ENCODE measurements at regions not wholly inside any gene's neighbourhood (a gene's known extent, or its start where the extent isn't known, plus 50 kb on each side); places are given as distances from the start of the nearest gene placed in this dataset.
A peak's percentile ranks its signal among the peaks of the same experiment; 100 is the strongest.
"Not testable (repeated sequence)": the region's sequence is repeated elsewhere in the genome, so short reads cannot be mapped to it uniquely, and the experiment has no call there.

- no peak for ATAC-seq
- Mint-ChIP-seq H3K9me3 (no peaks in the 10 kb centered on the region), H3K27ac (no peak overlapping the region), H3K27me3 (no peaks in the 10 kb centered on the region), H3K4me1 (no peaks in the 10 kb centered on the region), H3K36me3 (ENCODE audit: low read depth) (no peaks in the 10 kb centered on the region), H3K4me3 (no peak overlapping the region)
- no peak for DNase-seq
These were observed 415.8 kb upstream of the ZEB2 start for GRCh38 chr2:144935736-144936135.

- no peaks in the 10 kb centered on the region for H3K36me3 Mint-ChIP-seq (ENCODE audit: low read depth)
- H3K4me1 Mint-ChIP-seq = no peaks in the 10 kb centered on the region
- no peak overlapping the region for H3K4me3 Mint-ChIP-seq
- ATAC-seq (no peak), DNase-seq (no peak)
- H3K27ac Mint-ChIP-seq = no peak overlapping the region
- no peaks in the 10 kb centered on the region for H3K9me3 Mint-ChIP-seq
- no peaks in the 10 kb centered on the region for H3K27me3 Mint-ChIP-seq
These were observed 415.3 kb upstream of the ZEB2 start for GRCh38 chr2:144935191-144935590.

- ATAC-seq (no peak), DNase-seq (no peak)
- H3K27ac Mint-ChIP-seq = no peak overlapping the region
- H3K4me3 Mint-ChIP-seq = no peak overlapping the region
- no peaks in the 10 kb centered on the region for H3K36me3 Mint-ChIP-seq (ENCODE audit: low read depth)
- H3K27me3 Mint-ChIP-seq = no peaks in the 10 kb centered on the region
- H3K9me3 Mint-ChIP-seq = peaks cover 11% of the 10 kb centered on the region
- no peaks in the 10 kb centered on the region for H3K4me1 Mint-ChIP-seq
These were observed 412.0 kb upstream of the ZEB2 start for GRCh38 chr2:144931960-144932359.

GRCh38 chr2:144931480-144931879, 411.6 kb upstream of the ZEB2 start:
- peaks cover 11% of the 10 kb centered on the region for H3K9me3 Mint-ChIP-seq
- H3K4me1 Mint-ChIP-seq = no peaks in the 10 kb centered on the region
- H3K36me3 Mint-ChIP-seq (ENCODE audit: low read depth) = no peaks in the 10 kb centered on the region
- ATAC-seq (no peak), DNase-seq (no peak)
- no peaks in the 10 kb centered on the region for H3K27me3 Mint-ChIP-seq
- H3K4me3 Mint-ChIP-seq = no peak overlapping the region
- H3K27ac Mint-ChIP-seq = no peak overlapping the region

- Mint-ChIP-seq H3K9me3 (peaks cover 11% of the 10 kb centered on the region), H3K4me3 (no peak overlapping the region), H3K36me3 (ENCODE audit: low read depth) (no peaks in the 10 kb centered on the region), H3K4me1 (peaks cover 6% of the 10 kb centered on the region), H3K27me3 (no peaks in the 10 kb centered on the region), H3K27ac (no peak overlapping the region)
- no peak for ATAC-seq
- DNase-seq = no peak
These were observed 407.5 kb upstream of the ZEB2 start for GRCh38 chr2:144927429-144927828.

GRCh38 chr2:144925886-144926285, 406.0 kb upstream of the ZEB2 start:
- H3K27me3 Mint-ChIP-seq = no peaks in the 10 kb centered on the region
- H3K9me3 Mint-ChIP-seq = peaks cover 11% of the 10 kb centered on the region
- no peak for DNase-seq
- no peaks in the 10 kb centered on the region for H3K36me3 Mint-ChIP-seq (ENCODE audit: low read depth)
- no peak overlapping the region for H3K4me3 Mint-ChIP-seq
- no peak overlapping the region for H3K27ac Mint-ChIP-seq
- no peak for ATAC-seq
- H3K4me1 Mint-ChIP-seq = peaks cover 7% of the 10 kb centered on the region

- DNase-seq (no peak), ATAC-seq (no peak)
- Mint-ChIP-seq H3K36me3 (ENCODE audit: low read depth) (no peaks in the 10 kb centered on the region), H3K27ac (no peak overlapping the region), H3K4me1 (peaks cover 7% of the 10 kb centered on the region), H3K4me3 (no peak overlapping the region), H3K27me3 (no peaks in the 10 kb centered on the region), H3K9me3 (peaks cover 11% of the 10 kb centered on the region)
These were observed 404.9 kb upstream of the ZEB2 start for GRCh38 chr2:144924827-144925226.

GRCh38 chr2:144922519-144922918, 402.6 kb upstream of the ZEB2 start:
- no peaks in the 10 kb centered on the region for H3K27me3 Mint-ChIP-seq
- H3K4me3 Mint-ChIP-seq = no peak overlapping the region
- peaks cover 5% of the 10 kb centered on the region for H3K9me3 Mint-ChIP-seq
- no peak for DNase-seq
- H3K36me3 Mint-ChIP-seq (ENCODE audit: low read depth) = no peaks in the 10 kb centered on the region
- no peak for ATAC-seq
- H3K4me1 Mint-ChIP-seq = peaks cover 7% of the 10 kb centered on the region
- no peak overlapping the region for H3K27ac Mint-ChIP-seq

GRCh38 chr2:144920755-144921530, 401.0 kb upstream of the ZEB2 start:
- no peak for DNase-seq
- no peak overlapping the region for H3K4me3 Mint-ChIP-seq
- H3K36me3 Mint-ChIP-seq (ENCODE audit: low read depth) = no peaks in the 10 kb centered on the region
- H3K27ac Mint-ChIP-seq = no peak overlapping the region
- ATAC-seq = no peak
- peaks cover 4% of the 10 kb centered on the region for H3K9me3 Mint-ChIP-seq
- no peaks in the 10 kb centered on the region for H3K27me3 Mint-ChIP-seq
- H3K4me1 Mint-ChIP-seq = peaks cover 7% of the 10 kb centered on the region

GRCh38 chr2:144914622-144915318, 394.9 kb upstream of the ZEB2 start:
- no peak overlapping the region for H3K4me3 Mint-ChIP-seq
- H3K27me3 Mint-ChIP-seq = no peaks in the 10 kb centered on the region
- no peak overlapping the region for H3K27ac Mint-ChIP-seq
- no peaks in the 10 kb centered on the region for H3K36me3 Mint-ChIP-seq (ENCODE audit: low read depth)
- H3K9me3 Mint-ChIP-seq = peaks cover 4% of the 10 kb centered on the region
- H3K4me1 Mint-ChIP-seq = no peaks in the 10 kb centered on the region
- DNase-seq (no peak), ATAC-seq (no peak)

GRCh38 chr2:144914113-144914512, 394.2 kb upstream of the ZEB2 start:
- Mint-ChIP-seq H3K4me3 (no peak overlapping the region), H3K27me3 (no peaks in the 10 kb centered on the region), H3K36me3 (ENCODE audit: low read depth) (no peaks in the 10 kb centered on the region), H3K9me3 (peaks cover under 1% of the 10 kb centered on the region), H3K27ac (peak overlapping the region; percentile 4), H3K4me1 (no peaks in the 10 kb centered on the region)
- ATAC-seq = no peak
- no peak for DNase-seq

GRCh38 chr2:144912206-144912605, 392.3 kb upstream of the ZEB2 start:
- Mint-ChIP-seq H3K4me3 (no peak overlapping the region), H3K9me3 (no peaks in the 10 kb centered on the region), H3K27ac (no peak overlapping the region), H3K36me3 (ENCODE audit: low read depth) (no peaks in the 10 kb centered on the region), H3K27me3 (no peaks in the 10 kb centered on the region), H3K4me1 (no peaks in the 10 kb centered on the region)
- DNase-seq (no peak), ATAC-seq (no peak)

- ATAC-seq = no peak
These were observed 386.0 kb upstream of the ZEB2 start for GRCh38 chr2:144905956-144906355.

GRCh38 chr2:144904612-144905011, 384.7 kb upstream of the ZEB2 start:
- H3K4me1 Mint-ChIP-seq = no peaks in the 10 kb centered on the region
- H3K4me3 Mint-ChIP-seq = no peak overlapping the region
- ATAC-seq (no peak), DNase-seq (no peak)
- no peaks in the 10 kb centered on the region for H3K36me3 Mint-ChIP-seq (ENCODE audit: low read depth)
- peaks cover 5% of the 10 kb centered on the region for H3K9me3 Mint-ChIP-seq
- no peak overlapping the region for H3K27ac Mint-ChIP-seq
- H3K27me3 Mint-ChIP-seq = peaks cover 3% of the 10 kb centered on the region

More at GRCh38 chr2:144905956-144906355, 386.0 kb upstream of the ZEB2 start:
- Mint-ChIP-seq H3K36me3 (ENCODE audit: low read depth) (no peaks in the 10 kb centered on the region), H3K4me3 (no peak overlapping the region), H3K27ac (no peak overlapping the region), H3K4me1 (no peaks in the 10 kb centered on the region), H3K9me3 (peaks cover 5% of the 10 kb centered on the region), H3K27me3 (peaks cover 3% of the 10 kb centered on the region)
- no peak for DNase-seq

GRCh38 chr2:144903045-144903444, 383.1 kb upstream of the ZEB2 start:
- not testable (repeated sequence) for H3K9me3 Mint-ChIP-seq; H3K27ac Mint-ChIP-seq; H3K4me1 Mint-ChIP-seq; H3K4me3 Mint-ChIP-seq; DNase-seq; ATAC-seq; H3K27me3 Mint-ChIP-seq; H3K36me3 Mint-ChIP-seq (ENCODE audit: low read depth)
